Neural crest cell (in vitro differentiated cells): ENCODE measurements at regions not wholly inside any gene's neighbourhood (a gene's known extent, or its start where the extent isn't known, plus 50 kb on each side); places are given as distances from the start of the nearest gene placed in this dataset.

Experiments used
- DNase-seq: peaks from one replicate; pipeline ENCODE4 v3.0.0; 2021; ENCODE audit warnings: low read depth, mixed read lengths, low spot score
- H3K27ac Mint-ChIP-seq: one replicate; pipeline ENCODE4 v1.8.0; 2021; ENCODE audit warnings: mild to moderate bottlenecking, mixed read lengths; ENCODE audit not compliant: unreplicated experiment
- H3K27me3 Mint-ChIP-seq: 2 replicates; pipeline ENCODE4 v1.8.0; 2021; ENCODE audit warnings: low read depth, mild to moderate bottlenecking, mixed read lengths
- H3K36me3 Mint-ChIP-seq: 2 replicates; pipeline ENCODE4 v1.8.0; 2021; ENCODE audit warnings: low read depth, mild to moderate bottlenecking, mixed read lengths
- H3K4me1 Mint-ChIP-seq: 2 replicates; pipeline ENCODE4 v1.8.0; 2021; ENCODE audit warnings: mixed read lengths
- H3K4me3 Mint-ChIP-seq: one replicate; pipeline ENCODE4 v1.8.0; 2021; ENCODE audit warnings: mild to moderate bottlenecking, mixed read lengths
- H3K9me3 Mint-ChIP-seq: 2 replicates; pipeline ENCODE4 v1.8.0; 2021; ENCODE audit warnings: mixed read lengths
- CTCF ChIP-seq: fragments of 200-600 bp; sonication (generic); conservative IDR thresholded peaks from 2 replicates; pipeline ENCODE4 v1.5.0; 2021; ENCODE audit warnings: antibody characterized with exemption, mild to moderate bottlenecking

GRCh38 chr7:47636433-47637175 is 54.7 kb upstream of the TNS3 start:
- no peak for DNase-seq
- TF ChIP-seq CTCF = no peak
- Mint-ChIP-seq H3K27me3 (no peaks in the 10 kb centered on the region), H3K27ac (no peak overlapping the region), H3K9me3 (no peaks in the 10 kb centered on the region), H3K4me1 (peaks cover 54% of the 10 kb centered on the region), H3K36me3 (no peaks in the 10 kb centered on the region), H3K4me3 (peak overlapping the region; percentile 33)

GRCh38 chr7:47636081-47636432 is 54.1 kb upstream of the TNS3 start:
- no peak overlapping the region for H3K4me3 Mint-ChIP-seq
- H3K4me1 Mint-ChIP-seq = peaks cover 53% of the 10 kb centered on the region
- no peaks in the 10 kb centered on the region for H3K9me3 Mint-ChIP-seq
- no peak overlapping the region for H3K27ac Mint-ChIP-seq
- no peak for DNase-seq
- H3K27me3 Mint-ChIP-seq = no peaks in the 10 kb centered on the region
- no peaks in the 10 kb centered on the region for H3K36me3 Mint-ChIP-seq
- no peak for TF ChIP-seq CTCF

- Mint-ChIP-seq H3K27ac (no peak overlapping the region), H3K36me3 (no peaks in the 10 kb centered on the region), H3K4me3 (no peak overlapping the region), H3K27me3 (no peaks in the 10 kb centered on the region), H3K4me1 (peaks cover 47% of the 10 kb centered on the region), H3K9me3 (no peaks in the 10 kb centered on the region)
- TF ChIP-seq CTCF = no peak
- no peak for DNase-seq
Observed at GRCh38 chr7:47635091-47636080, 53.5 kb upstream of the TNS3 start.

GRCh38 chr7:47634273-47634672 is 52.4 kb upstream of the TNS3 start:
- Mint-ChIP-seq H3K36me3 (no peaks in the 10 kb centered on the region), H3K9me3 (no peaks in the 10 kb centered on the region), H3K27me3 (no peaks in the 10 kb centered on the region), H3K27ac (peak overlapping the region; percentile 35), H3K4me1 (peaks cover 36% of the 10 kb centered on the region), H3K4me3 (no peak overlapping the region)
- DNase-seq = no peak
- TF ChIP-seq CTCF = no peak

- Mint-ChIP-seq H3K27me3 (no peaks in the 10 kb centered on the region), H3K4me1 (peaks cover 26% of the 10 kb centered on the region)
- no peak for TF ChIP-seq CTCF
Observed at GRCh38 chr7:47633134-47633533, 51.2 kb upstream of the TNS3 start.

More at GRCh38 chr7:47633134-47633533, 51.2 kb upstream of the TNS3 start:
- Mint-ChIP-seq H3K27ac (no peak overlapping the region), H3K4me3 (no peak overlapping the region), H3K9me3 (no peaks in the 10 kb centered on the region), H3K36me3 (no peaks in the 10 kb centered on the region)
- DNase-seq = no peak
